GM21576 (cell line): ENCODE measurements at regions not wholly inside any gene's neighbourhood (a gene's known extent, or its start where the extent isn't known, plus 50 kb on each side); places are given as distances from the start of the nearest gene placed in this dataset.
"Not testable (repeated sequence)": the region's sequence is repeated elsewhere in the genome, so short reads cannot be mapped to it uniquely, and the experiment has no call there.

Experiments
- ATAC-seq: cut with Tn5 transposase; IDR thresholded peaks from one replicate; pipeline ENCODE4 v1.9.1; 2021; ENCODE audit warnings: mild to moderate bottlenecking, moderate library complexity; ENCODE audit not compliant: unreplicated experiment

DNA sequence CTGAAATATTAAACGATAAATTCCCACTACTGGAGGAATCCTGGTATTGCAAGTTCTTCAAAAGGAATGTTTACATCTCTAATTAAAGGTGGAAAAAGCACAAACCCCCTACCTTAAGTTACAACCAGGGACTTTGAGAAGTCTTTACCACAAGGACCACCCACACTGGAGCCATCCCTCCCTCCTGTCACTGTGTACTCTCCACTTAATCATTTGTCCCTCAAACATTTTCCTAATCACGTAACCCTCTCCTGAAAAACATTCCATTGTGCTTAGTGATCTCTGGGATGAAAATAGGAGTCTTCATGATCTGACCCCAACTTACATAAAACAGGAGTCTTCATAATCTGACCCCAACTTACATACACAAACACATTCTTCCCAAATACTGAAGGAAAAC, 85.7 kb downstream of the SUCLG1 start:
- ATAC-seq = no peak

DNA sequence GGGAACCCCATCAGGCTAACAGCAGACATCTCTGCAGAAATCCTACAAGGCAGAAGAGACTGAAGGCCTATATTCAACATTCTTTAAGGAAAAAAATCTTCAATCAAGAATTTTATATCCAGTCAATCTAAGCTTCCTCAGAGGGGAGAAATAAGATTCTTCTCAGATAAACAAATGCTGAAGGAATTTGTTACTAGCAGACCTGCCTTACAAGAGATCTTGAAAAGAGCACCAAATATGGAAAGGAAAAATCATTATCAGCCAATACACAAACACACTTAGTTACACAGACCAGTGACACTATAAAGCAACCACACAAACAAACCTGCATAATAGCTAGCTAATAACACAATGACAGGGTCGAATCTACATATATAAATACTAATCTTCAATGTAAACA, 96.5 kb downstream of the SUCLG1 start:
- no peak for ATAC-seq

DNA sequence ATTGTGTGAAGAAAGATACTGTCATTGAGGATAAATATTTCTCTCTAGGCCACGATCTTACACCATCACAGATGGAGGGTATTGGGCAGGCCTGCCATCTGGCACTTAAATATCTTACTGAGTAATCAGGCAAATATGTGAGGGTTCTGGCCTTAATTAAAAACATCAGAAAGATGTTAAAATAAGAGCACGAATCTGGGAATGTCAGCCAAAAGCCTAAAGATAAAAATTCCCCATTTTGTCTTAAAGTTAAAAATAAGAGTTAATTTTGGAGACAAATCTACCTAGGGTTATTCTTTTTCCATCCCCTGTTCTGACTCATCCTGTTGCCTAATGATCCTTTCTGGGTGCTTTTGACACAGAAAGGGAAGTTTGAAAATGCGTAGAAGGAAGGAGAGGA, 121.0 kb downstream of the SUCLG1 start:
- ATAC-seq = no peak

DNA sequence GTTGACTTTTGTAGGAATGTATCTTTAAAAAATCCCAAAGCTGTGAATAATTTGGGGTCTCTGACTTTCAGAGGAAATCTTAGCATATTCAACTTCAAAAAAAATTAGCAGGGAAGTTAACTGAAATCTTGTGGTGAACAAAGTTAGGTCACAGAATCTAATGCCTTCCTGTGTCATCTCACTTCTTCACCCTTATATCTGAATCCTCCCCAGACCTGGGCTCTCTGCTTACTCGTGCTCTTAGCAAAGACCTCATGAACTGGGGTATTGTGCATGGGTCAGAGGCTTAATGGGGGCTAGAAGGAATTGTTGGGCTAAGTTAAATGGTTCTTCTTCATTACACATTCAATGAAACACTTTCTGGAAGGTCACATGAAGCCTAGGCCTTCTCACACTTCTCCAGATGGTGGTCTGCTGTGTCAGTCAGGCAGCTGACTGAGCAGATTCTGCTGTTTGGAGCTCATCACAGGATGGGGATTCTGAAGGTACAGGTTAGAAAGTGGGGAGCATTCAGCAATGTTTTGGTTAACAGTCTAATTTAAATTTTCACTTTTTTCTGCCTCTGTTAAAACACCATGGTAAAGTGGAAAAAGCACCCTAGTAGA, 131.3 kb downstream of the SUCLG1 start:
- ATAC-seq = no peak

DNA sequence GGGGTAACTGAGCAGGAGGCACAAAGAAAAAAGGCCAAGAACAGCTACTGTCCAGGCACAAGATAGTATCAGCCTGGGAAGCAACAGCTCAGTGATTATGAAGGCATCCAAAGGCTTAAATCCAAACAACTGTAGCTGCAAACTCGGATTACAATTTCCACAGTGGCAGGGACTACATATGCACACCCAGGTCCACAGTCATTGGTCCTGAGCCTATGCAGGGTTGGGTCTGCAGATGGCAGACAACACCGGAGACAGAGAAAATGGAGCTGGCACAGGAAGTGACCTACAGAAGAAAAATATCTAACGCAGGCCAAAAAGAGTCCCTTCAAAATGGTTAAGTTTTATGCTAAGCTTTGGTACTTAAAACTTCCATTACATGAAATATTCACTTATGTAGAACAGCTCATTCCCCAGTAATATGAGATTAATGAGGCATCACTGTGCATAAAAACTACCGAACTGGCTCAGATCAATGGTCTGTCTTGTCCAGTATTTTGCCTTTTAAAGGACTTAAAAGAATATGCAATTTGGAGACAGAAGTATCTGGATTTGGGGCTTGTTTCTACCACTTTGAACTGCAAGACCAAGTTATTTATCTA, 132.1 kb downstream of the SUCLG1 start:
- no peak for ATAC-seq

DNA sequence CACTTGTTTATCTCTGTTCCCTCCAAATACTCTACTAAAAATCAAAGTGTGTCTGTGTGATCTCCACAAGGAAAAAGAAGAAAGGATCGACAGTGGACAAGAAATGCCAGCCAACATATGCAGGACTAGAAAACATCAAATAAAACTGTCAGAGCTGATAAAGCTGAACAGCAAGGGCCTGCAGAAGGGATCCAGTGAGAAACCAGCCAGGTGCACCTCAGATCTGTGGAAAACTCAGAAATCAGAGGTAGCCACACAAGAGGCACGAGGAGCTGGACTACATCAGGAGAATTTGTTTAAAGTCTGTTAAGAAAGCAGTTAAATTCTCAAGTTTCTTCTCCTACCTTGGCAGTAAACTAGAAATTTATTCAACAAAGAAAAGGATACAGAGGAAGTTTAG, 135.2 kb downstream of the SUCLG1 start:
- no peak for ATAC-seq

DNA sequence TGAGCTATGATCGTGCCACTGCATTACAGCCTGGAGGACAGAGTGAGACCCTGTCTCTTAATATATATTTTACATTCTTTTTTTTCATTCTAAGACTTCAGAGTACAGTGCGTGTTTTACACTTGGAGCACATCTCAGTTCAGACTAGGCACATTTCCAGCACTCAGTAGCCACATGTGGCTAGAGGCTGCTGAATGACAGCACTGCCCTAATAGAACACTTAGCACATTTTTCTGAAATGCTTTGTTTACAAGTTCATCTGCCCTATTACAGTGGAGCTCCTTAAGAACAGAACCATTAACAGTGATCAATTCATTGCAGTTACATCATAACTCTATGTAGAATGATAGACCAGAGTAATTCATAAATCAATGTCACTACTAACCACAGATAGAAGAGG, 138.1 kb downstream of the SUCLG1 start:
- ATAC-seq = no peak

DNA sequence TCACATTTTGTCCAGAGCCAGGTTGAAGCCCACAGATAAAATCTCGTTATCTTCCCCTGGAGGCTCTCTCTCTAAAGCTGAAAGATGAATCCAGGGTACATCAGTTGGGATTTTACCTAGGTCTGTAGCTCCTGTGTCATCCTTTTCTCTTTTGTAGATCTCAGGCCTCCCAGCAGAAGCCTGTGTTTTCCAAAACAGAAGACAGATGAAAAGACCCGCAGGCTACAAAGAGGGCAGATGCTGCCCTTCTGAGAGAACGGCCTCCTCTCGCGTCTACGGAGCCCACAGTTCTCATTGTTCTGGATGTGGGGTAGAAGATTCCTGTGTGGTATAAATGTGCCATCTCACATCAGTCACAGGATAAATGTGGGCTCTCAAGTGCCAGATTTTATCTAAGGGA, 139.5 kb downstream of the SUCLG1 start:
- no peak for ATAC-seq

DNA sequence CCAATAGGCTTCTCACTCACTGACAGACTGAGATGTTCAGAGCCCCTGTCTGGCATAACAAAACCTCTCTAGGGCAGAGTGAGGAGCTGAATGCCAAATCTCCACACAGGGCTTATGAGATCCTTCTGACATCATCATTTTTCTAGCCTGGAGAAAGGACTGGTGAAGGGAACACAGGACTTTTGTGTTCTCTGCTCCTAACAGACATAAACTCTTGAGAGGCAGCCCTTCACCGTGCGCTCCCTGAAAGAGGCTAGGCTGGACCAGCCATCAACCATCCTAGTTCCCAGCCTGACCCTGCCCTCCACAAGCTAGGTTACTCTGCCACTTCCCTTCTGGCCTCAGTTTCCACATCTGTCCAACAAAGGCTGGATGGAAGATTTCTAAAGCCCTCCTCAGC, 141.9 kb downstream of the SUCLG1 start:
- ATAC-seq = no peak

DNA sequence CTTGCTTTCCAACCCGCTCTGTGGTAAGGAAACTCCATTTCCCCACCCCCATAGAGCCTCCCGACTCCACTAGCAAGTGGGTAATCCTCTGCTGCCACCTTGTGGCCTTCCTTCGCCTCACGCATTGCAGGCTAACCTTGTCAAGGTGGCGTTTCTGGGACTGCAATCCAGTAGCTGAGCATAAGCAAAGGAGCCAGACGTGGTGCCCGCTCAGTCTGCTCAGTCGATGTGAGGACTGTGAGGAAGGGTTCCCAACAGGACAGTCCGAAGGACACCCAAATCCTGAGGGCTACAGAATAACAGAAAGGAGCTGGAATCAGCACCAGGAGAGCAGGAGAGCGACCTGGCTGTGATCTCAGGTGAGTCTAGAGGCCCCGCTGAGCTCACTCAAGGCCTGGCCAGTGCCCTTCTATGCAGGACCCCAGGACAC, 144.2 kb downstream of the SUCLG1 start:
- peak; percentile 97 for ATAC-seq

DNA sequence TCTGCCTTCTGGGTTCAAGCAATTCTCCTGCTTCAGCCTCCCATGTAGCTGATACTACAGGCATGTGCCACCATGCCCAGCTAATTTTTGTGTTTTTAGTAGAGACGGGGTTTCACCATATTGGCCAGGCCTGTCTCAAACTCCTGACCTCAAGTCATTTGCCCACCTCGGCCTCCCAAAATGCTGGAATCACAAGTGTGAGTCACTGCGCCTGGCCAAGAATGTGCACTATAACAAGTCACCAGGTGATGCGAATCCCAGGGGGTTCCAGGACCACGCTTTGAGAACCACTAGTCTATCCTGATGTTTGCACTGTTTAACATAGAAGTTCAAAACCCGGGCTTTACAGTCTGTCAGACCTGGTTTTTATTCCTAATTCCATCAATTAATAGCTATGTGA, 144.8 kb downstream of the SUCLG1 start:
- no peak for ATAC-seq

DNA sequence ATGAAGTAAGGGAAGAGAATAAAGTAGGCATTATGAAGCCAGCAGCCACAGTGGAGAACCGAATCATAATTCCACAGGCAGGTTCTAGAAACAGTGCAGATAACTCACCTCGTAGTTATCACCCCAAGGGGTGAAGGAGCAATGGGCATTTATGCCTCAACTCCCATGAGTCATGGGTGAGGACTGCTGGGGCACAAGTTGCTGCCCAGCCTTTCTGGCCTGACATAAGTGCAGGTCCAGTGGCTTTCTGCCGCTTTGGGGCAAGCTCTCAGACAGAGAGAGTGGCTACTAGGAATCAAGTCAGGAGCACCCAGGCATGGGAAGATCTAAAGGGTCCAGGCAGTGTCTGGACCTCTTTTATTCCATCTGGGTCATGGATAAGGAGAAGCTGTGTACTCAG, 149.8 kb downstream of the SUCLG1 start:
- no peak for ATAC-seq

DNA sequence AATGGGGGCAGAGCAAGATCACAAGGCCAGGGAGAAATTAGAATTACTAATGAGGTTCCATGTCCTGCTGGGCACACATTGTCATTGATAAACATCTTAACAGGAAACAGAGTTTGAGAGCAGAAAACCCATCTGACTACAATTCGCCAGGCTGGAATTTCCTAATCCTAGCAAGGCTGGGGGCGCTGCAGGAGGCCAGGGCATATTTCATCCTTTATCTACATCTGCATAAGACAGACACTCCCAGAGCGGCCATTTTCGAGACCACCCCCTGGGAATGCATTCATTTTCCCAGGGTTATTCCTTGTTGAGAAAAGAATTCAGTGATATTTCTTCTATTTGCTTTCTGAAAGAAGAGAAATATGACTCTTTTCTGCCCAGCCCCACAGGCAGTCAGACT, 152.7 kb downstream of the SUCLG1 start:
- no peak for ATAC-seq

DNA sequence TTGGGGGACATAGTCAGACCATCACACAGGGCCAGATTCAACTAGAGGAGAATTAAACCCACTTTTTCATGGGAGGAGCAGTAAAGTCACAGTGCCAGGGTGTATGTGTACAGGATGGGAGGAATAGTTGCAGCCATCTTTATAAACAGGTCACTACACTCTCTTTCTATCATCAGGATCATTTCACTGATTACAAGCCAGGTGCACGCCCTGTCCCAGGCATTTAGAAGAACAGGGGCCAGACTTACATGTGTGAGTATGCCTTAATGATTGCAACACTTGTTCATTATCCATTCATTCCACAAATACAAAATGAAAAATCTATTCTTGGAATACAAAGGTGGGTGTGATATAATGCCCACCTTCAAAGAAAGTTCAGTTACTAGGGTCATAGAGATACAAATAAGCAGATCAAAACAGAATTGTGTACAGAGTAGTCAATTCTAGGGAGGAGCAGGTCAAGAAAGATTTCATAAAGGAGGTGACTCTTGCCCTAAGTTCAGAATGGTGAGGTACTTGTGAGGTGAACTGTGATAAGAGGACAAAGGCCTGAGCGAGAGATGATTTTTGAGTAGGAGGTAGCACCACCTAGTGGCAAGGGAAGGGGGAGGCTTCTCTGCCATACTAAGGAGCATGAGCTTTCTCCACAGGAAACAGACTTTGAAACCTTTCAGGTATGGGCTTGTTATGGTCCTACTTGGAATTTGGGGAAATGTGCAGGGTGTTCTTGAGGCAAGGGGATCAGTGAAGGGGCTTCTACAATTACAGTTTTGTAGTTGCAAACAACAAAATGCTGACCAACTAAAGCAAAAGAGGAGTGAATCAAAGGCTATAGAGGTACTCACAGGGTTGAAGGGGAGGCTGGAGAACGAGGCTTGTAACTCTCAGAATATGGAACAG, 156.3 kb downstream of the SUCLG1 start:
- ATAC-seq = peak; percentile 95

DNA sequence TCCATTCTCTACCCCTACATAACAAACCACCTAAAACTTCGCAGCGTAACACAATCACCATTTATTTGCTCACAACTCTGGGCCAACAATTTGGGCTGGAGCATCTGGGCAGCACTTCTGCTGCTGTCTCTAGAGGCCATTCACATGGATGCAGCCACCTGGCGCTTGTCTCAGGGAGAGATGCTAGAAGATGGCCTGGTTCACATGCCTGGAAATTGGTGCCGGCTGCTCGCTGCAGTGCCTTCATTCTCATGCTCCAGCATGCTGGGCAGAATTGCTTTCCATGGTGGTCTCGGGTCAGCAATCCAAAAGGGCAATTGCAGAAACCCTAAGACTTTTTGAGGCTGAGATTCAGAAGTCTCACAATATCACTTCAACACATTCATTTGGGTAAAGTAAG, 157.4 kb downstream of the SUCLG1 start:
- ATAC-seq = no peak

DNA sequence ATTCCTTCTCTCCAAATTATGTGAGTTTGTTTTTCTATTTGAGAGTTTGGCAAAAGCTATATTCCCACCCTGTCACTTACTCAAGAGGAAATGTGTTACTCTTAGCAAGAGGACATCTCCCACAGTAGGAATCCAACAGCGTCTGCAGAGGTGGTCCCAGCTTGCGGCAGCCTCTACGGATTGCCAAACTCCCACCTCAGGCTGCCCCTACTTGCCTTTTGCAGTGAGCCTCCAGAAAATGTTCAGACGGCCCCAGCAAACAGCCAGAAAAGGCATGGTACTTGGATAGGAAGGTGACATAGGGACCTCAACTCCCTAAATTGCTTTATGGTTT, 158.4 kb downstream of the SUCLG1 start:
- ATAC-seq = no peak

DNA sequence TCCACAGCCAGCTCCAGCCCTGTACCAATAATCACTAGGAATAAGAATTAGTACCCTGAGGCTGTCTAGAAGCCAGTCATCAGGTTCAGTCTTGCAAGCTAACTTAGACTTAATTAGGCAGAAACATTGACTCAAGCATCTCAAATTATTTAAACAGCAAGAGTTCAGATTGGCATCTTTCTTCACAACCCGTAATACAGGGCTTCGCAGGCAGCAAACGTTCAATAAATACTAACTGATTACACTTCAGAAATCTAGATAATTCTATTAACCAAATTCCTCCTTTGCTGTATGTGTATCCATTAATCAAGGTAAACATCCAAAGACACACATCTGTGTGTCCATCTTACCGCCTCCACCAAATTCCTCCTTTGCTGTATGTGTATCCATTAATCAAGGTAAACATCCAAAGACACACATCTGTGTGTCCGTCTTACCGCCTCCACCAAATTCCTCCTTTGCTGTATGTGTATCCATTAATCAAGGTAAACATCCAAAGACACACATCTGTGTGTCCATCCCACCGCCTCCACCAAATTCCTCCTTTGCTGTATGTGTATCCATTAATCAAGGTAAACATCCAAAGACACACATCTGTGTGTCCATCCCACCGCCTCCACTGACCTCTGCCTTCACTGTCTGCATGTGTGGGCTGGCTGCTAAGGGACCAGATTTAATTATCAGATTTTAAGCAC, 158.9 kb downstream of the SUCLG1 start:
- not testable (repeated sequence) for ATAC-seq

DNA sequence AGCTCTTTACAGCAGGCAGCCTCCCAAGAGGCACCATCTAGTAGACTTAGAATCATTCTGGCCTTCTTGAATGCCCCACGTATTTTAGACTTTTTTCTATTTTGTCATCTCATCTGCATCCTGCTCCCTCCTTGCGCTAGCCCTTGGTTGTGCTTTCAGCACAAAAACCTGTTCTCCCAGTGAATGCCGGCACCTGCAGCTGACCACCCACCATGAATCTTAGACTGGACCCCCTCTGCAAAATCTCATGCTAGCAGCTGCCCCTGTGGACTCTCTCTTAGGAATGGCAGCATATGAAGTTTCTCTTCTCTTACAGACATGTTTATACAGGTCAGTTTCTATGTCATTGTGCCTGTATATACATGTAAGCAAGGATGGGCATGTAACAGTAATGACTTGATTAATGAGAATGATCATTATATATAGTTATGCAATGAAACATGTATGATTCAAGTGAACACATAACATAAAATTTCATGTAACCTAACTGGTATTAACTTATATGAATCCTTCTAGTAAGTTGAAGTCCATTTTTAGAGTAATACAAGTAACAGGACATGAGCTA, 159.8 kb downstream of the SUCLG1 start:
- ATAC-seq = no peak

DNA sequence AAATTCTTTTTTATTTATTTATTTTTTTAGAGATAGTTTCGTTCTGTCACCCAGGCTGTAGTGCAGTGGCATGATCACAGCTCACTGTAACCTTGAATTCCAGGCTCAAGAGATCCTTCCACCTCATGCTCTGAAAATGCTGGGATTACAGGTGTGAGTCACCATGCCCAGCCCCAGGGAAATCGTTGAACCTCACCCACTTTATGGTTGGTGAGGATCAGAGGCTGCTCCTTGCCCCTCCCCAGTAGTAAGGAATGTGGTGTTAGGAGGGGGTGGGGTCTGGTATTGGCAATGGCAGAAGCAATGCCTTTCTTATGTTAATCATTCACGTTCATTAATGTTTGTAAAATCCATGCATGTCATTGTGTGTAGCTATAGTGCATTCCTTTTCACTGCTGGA, 161.9 kb downstream of the SUCLG1 start:
- ATAC-seq = no peak

DNA sequence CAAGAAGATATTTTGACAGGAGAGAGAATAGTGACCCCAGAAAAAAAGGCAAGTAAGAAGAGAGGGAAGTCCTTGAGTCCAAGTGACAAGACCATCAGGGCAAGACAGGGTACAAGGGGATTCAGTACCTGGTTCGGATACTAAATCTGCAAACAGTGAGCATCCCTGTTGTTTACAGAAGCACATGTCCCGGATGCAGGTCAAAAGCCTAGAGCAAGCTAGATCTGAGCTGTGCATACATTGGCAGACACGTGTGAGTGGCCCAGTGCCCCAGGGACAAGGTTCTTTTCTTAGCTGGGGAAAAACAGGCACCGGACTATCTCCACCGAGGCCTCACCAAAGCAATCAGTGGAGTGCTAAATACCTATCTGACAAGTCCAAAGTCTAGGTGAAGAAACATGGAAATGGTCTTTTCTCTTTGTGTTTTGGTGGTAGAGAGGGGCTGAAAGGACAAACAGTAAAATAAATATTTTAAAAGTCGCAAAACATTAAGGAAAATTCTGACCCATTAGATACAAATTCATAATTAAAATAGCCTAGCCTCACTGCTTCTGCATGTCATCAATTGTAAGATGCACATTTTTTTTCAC, 165.2 kb downstream of the SUCLG1 start:
- no peak for ATAC-seq

DNA sequence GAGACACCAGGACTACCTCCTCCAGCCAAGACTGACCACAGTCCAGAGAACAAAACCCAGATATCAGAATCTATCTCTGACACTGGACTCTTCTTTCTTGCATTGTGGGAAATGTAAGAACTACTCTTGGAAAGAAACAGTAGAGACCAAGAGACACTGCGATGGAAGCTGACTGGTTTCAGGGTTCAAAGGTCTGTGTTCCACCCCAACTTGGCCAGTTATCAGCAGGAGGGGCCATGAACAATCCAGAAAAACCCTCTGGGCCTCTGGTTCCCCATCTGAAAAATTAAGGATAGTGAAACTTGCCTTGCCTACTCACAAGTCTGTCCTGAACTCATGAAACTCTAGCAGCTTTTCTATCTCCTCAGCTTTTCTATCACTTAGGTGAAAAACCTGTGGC, 166.5 kb downstream of the SUCLG1 start:
- ATAC-seq = no peak
